ENCODE measurements at regions not wholly inside any gene's neighbourhood (a gene's known extent, or its start where the extent isn't known, plus 50 kb on each side); places are given as distances from the start of the nearest gene placed in this dataset.

DNA sequence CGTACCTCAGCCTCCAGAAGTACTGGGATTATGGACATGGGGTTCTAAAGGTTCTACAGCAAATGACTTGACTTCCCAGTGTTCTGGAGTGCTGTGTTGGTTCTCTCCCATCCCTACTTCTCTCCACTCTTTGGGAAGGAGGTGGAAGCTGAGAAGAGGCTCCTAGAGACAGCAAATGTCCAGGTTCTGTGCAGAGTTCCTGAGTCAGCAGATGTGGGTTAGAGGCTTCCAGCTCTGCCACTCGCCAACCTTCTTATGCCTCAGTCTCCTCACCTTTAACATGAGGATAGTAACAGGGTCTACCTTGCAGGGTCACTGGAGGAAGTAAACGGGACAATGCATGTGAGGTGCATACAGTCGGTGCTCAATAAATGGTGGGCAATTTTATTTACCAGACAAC lies 80.5 kb upstream of the VSTM2B start:
- TF ChIP-seq, protein P1, sequence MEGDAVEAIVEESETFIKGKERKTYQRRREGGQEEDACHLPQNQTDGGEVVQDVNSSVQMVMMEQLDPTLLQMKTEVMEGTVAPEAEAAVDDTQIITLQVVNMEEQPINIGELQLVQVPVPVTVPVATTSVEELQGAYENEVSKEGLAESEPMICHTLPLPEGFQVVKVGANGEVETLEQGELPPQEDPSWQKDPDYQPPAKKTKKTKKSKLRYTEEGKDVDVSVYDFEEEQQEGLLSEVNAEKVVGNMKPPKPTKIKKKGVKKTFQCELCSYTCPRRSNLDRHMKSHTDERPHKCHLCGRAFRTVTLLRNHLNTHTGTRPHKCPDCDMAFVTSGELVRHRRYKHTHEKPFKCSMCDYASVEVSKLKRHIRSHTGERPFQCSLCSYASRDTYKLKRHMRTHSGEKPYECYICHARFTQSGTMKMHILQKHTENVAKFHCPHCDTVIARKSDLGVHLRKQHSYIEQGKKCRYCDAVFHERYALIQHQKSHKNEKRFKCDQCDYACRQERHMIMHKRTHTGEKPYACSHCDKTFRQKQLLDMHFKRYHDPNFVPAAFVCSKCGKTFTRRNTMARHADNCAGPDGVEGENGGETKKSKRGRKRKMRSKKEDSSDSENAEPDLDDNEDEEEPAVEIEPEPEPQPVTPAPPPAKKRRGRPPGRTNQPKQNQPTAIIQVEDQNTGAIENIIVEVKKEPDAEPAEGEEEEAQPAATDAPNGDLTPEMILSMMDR (IDR thresholded peaks at IDR 0.05; ENCODE audit: insufficient read depth, low read depth, low read length), result no peak
- no peak for TF ChIP-seq EZH2 (IDR thresholded peaks at IDR 0.05; ENCODE audit: insufficient read depth, low read length)

All from astrocyte (in vitro differentiated cells and primary cell).